ENCODE measurements at regions not wholly inside any gene's neighbourhood (a gene's known extent, or its start where the extent isn't known, plus 50 kb on each side); places are given as distances from the start of the nearest gene placed in this dataset.

DNA sequence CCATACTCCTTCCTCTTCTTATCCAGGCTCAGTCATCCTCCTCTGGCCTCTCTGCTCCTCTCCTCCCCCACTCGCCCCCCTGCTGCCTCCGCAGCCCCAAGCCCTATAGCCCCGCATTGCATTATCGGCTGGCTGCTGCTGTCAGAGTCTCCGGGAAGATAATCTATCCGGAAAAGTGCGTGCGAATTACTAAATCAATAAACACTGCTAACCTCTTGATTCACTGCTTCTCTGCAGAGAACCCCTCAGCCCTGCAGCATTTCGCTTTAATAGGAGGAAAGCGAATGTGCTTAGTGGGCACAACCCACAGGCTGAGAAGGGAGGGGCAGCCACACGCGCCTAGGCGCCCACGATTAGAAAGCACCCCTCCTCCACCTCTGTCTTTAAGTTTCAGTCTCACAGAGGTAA is 167.6 kb downstream of the ABHD5 start:
- H3K4me2 ChIP-seq (ENCODE audit: extremely low read depth, insufficient read depth, low read length): peak overlapping the region; percentile 66
- no peak for TF ChIP-seq EZH2 (IDR thresholded peaks at IDR 0.05; ENCODE audit: low read length, missing control alignments)
- TF ChIP-seq, protein P1, sequence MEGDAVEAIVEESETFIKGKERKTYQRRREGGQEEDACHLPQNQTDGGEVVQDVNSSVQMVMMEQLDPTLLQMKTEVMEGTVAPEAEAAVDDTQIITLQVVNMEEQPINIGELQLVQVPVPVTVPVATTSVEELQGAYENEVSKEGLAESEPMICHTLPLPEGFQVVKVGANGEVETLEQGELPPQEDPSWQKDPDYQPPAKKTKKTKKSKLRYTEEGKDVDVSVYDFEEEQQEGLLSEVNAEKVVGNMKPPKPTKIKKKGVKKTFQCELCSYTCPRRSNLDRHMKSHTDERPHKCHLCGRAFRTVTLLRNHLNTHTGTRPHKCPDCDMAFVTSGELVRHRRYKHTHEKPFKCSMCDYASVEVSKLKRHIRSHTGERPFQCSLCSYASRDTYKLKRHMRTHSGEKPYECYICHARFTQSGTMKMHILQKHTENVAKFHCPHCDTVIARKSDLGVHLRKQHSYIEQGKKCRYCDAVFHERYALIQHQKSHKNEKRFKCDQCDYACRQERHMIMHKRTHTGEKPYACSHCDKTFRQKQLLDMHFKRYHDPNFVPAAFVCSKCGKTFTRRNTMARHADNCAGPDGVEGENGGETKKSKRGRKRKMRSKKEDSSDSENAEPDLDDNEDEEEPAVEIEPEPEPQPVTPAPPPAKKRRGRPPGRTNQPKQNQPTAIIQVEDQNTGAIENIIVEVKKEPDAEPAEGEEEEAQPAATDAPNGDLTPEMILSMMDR (conservative IDR thresholded peaks at IDR 0.05 in 1 of 2, IDR thresholded peaks at IDR 0.05 in 1 of 2; ENCODE audit: low read depth in 1 of 2, low read length in 2 of 2): no peak
- H3K9me3 ChIP-seq (ENCODE audit: control insufficient read depth, insufficient read depth, low read depth, low read length): no peaks in the 10 kb centered on the region
- no peak overlapping the region for H2AFZ ChIP-seq (ENCODE audit: low read length)
- H3K4me1 ChIP-seq (ENCODE audit: control insufficient read depth, extremely low read depth, insufficient read depth, low read length): peaks cover 4% of the 10 kb centered on the region
- H3K27ac ChIP-seq (ENCODE audit: insufficient read depth, low read length): no peak overlapping the region
- no peak overlapping the region for H3K4me3 ChIP-seq (replicated peaks in 1 of 4; ENCODE audit: control extremely low read depth in 1 of 4, insufficient read depth in 1 of 4, low read depth in 3 of 4, low read length in 4 of 4)
- no peaks in the 10 kb centered on the region for H3K27me3 ChIP-seq (ENCODE audit: control insufficient read depth, insufficient read depth, low read length)
- H4K20me1 ChIP-seq (ENCODE audit: control insufficient read depth, extremely low read depth, insufficient read depth, low read length): no peaks in the 10 kb centered on the region
- no peak overlapping the region for H3K9ac ChIP-seq (ENCODE audit: insufficient read depth, low read length)
- DNase-seq (ENCODE audit: low read depth in 2 of 2): peak in 1 of 2 donors; percentile 23
- H3K36me3 ChIP-seq (ENCODE audit: control insufficient read depth, insufficient read depth, low read length): no peaks in the 10 kb centered on the region
- H3K79me2 ChIP-seq (ENCODE audit: control insufficient read depth, insufficient read depth, low read length): no peaks in the 10 kb centered on the region

DNA sequence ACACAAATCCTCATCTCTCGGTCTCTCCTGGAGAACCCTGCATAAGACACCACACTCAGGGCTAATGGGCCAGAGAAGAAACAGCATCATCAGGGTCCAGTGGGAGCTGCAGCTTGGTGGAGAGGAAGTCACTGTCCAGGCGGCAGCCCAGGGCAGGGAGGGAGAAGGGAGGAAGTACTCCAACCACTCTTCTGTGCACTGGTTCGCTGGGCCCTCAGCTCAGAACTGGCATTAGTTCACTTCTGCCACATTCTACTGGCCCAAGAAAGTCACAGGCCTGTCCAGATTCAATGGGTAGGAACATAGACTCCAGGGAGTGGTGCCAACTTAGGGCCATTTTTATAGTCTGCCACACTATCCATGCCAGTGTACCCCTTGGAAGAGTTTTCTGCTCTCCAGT is 169.0 kb downstream of the ABHD5 start:
- DNase-seq (ENCODE audit: low read depth in 2 of 2): no peak
- Histone ChIP-seq H3K79me2 (ENCODE audit: control insufficient read depth, insufficient read depth, low read length) (no peaks in the 10 kb centered on the region), H3K4me2 (ENCODE audit: extremely low read depth, insufficient read depth, low read length) (no peak overlapping the region), H3K4me3 (replicated peaks in 1 of 4; ENCODE audit: control extremely low read depth in 1 of 4, insufficient read depth in 1 of 4, low read depth in 3 of 4, low read length in 4 of 4) (no peak overlapping the region), H3K27me3 (ENCODE audit: control insufficient read depth, insufficient read depth, low read length) (no peaks in the 10 kb centered on the region), H3K9ac (ENCODE audit: insufficient read depth, low read length) (no peak overlapping the region), H3K4me1 (ENCODE audit: control insufficient read depth, extremely low read depth, insufficient read depth, low read length) (peaks cover 4% of the 10 kb centered on the region), H3K27ac (ENCODE audit: insufficient read depth, low read length) (no peak overlapping the region), H3K9me3 (ENCODE audit: control insufficient read depth, insufficient read depth, low read depth, low read length) (no peaks in the 10 kb centered on the region), H4K20me1 (ENCODE audit: control insufficient read depth, extremely low read depth, insufficient read depth, low read length) (no peaks in the 10 kb centered on the region), H3K36me3 (ENCODE audit: control insufficient read depth, insufficient read depth, low read length) (no peaks in the 10 kb centered on the region), H2AFZ (ENCODE audit: low read length) (no peak overlapping the region)
- TF ChIP-seq EZH2 (IDR thresholded peaks at IDR 0.05; ENCODE audit: low read length, missing control alignments): no peak
- TF ChIP-seq, protein P1 (conservative IDR thresholded peaks at IDR 0.05 in 1 of 2, IDR thresholded peaks at IDR 0.05 in 1 of 2; ENCODE audit: low read depth in 1 of 2, low read length in 2 of 2): no peak

DNA sequence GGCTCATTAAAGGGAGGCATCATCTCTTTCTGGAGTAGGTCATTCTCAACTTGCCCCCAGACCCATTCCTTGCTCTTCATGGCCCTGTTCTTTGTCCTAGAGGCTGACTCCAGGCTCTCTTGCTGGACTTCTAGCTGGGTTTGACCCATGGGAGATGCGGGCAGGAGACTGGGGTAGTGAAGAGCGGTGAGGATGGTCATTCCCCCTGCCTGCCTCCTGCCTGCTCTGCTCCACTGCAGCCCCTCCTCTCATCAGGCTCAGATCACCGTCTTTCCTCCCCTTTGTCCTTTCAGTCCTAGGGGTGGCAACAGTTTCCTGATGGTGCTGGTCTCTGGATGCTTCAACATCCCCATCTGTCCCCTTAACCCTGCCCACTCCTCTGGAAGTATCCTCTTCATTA is 170.9 kb downstream of the ABHD5 start:
- H3K4me1 ChIP-seq (ENCODE audit: control insufficient read depth, extremely low read depth, insufficient read depth, low read length): peaks cover 11% of the 10 kb centered on the region
- no peaks in the 10 kb centered on the region for H3K9me3 ChIP-seq (ENCODE audit: control insufficient read depth, insufficient read depth, low read depth, low read length)
- H2AFZ ChIP-seq (ENCODE audit: low read length): no peak overlapping the region
- H3K4me3 ChIP-seq (replicated peaks in 1 of 4; ENCODE audit: control extremely low read depth in 1 of 4, insufficient read depth in 1 of 4, low read depth in 3 of 4, low read length in 4 of 4): no peak overlapping the region
- H3K79me2 ChIP-seq (ENCODE audit: control insufficient read depth, insufficient read depth, low read length): no peaks in the 10 kb centered on the region
- H3K36me3 ChIP-seq (ENCODE audit: control insufficient read depth, insufficient read depth, low read length): no peaks in the 10 kb centered on the region
- no peak overlapping the region for H3K9ac ChIP-seq (ENCODE audit: insufficient read depth, low read length)
- TF ChIP-seq EZH2 (IDR thresholded peaks at IDR 0.05; ENCODE audit: low read length, missing control alignments): no peak
- TF ChIP-seq, protein P1 (conservative IDR thresholded peaks at IDR 0.05 in 1 of 2, IDR thresholded peaks at IDR 0.05 in 1 of 2; ENCODE audit: low read depth in 1 of 2, low read length in 2 of 2): no peak
- H3K27ac ChIP-seq (ENCODE audit: insufficient read depth, low read length): no peak overlapping the region
- no peak for DNase-seq (ENCODE audit: low read depth in 2 of 2)
- no peaks in the 10 kb centered on the region for H3K27me3 ChIP-seq (ENCODE audit: control insufficient read depth, insufficient read depth, low read length)
- H4K20me1 ChIP-seq (ENCODE audit: control insufficient read depth, extremely low read depth, insufficient read depth, low read length): no peaks in the 10 kb centered on the region
- H3K4me2 ChIP-seq (ENCODE audit: extremely low read depth, insufficient read depth, low read length): no peak overlapping the region

All from fibroblast of lung (primary cell).